Neural cell (in vitro differentiated cells): ENCODE measurements at regions not wholly inside any gene's neighbourhood (a gene's known extent, or its start where the extent isn't known, plus 50 kb on each side); places are given as distances from the start of the nearest gene placed in this dataset.
"Not testable (repeated sequence)": the region's sequence is repeated elsewhere in the genome, so short reads cannot be mapped to it uniquely, and the experiment has no call there.

ENCODE experiments used
- H2AFZ ChIP-seq: fragments of 200-600, 300-800 bp; sonication (generic), shearing (Covaris generic); 2 replicates; pipeline ENCODE4 v1.6.0; 2014; ENCODE audit warnings: low read depth, mild to moderate bottlenecking, antibody characterized with exemption, low read length, moderate library complexity
- H3F3A ChIP-seq: fragments of 200-600 bp; shearing (Covaris generic); 2 replicates; pipeline ENCODE4 v1.6.1; 2016; ENCODE audit warnings: mild to moderate bottlenecking, moderate library complexity, mixed read lengths, antibody characterized with exemption, low read length; ENCODE audit not compliant: insufficient read depth, poor library complexity, severe bottlenecking
- H3K27ac ChIP-seq: fragments of 200-600, 300-800 bp; sonication (generic), shearing (Covaris generic); 2 replicates; pipeline ENCODE4 v1.5.1; 2014; ENCODE audit warnings: mild to moderate bottlenecking, low read length, moderate library complexity
- H3K27me3 ChIP-seq: fragments of 300-800, 200-600 bp; sonication (generic), shearing (Covaris generic); 2 replicates; pipeline ENCODE4 v1.6.0; 2014; ENCODE audit warnings: mild to moderate bottlenecking, low read depth, low read length, moderate library complexity; ENCODE audit not compliant: insufficient read depth
- H3K36me3 ChIP-seq: fragments of 300-800, 200-600 bp; sonication (generic), shearing (Covaris generic); 2 replicates; pipeline ENCODE4 v1.5.1; 2014; ENCODE audit warnings: mild to moderate bottlenecking, antibody characterized with exemption, low read length, moderate library complexity; ENCODE audit not compliant: insufficient read depth
- H3K4me2 ChIP-seq: fragments of 300-800, 200-600 bp; sonication (generic), shearing (Covaris generic); 2 replicates; pipeline ENCODE4 v1.6.0; 2014; ENCODE audit warnings: mild to moderate bottlenecking, low read length
- H3K4me3 ChIP-seq: fragments of 300-800, 200-600 bp; sonication (generic), shearing (Covaris generic); 2 replicates; pipeline ENCODE4 v1.5.1; 2014; ENCODE audit warnings: mild to moderate bottlenecking, low read length, moderate library complexity
- H3K79me2 ChIP-seq: fragments of 200-600 bp; shearing (Covaris generic); replicated peaks from 2 replicates; pipeline ENCODE4 v1.6.0; 2014; ENCODE audit warnings: mild to moderate bottlenecking, low read length, moderate library complexity; ENCODE audit not compliant: insufficient read depth
- H3K9ac ChIP-seq: fragments of 300-800, 200-600 bp; sonication (generic), shearing (Covaris generic); 2 replicates; pipeline ENCODE4 v1.6.1; 2016; ENCODE audit warnings: mild to moderate bottlenecking, low read length, mixed read lengths
- H3K9me2 ChIP-seq: fragments of 200-600 bp; shearing (Covaris generic); 2 replicates; pipeline ENCODE4 v1.6.1; 2016; ENCODE audit warnings: mild to moderate bottlenecking, low read length, mixed read lengths; ENCODE audit not compliant: insufficient read depth
- H3K9me3 ChIP-seq: fragments of 200-600, 300-800 bp; sonication (generic), shearing (Covaris generic); 2 replicates; pipeline ENCODE4 v1.6.1; 2016; ENCODE audit warnings: mild to moderate bottlenecking, mixed run types, low read length, moderate library complexity, mixed read lengths
- H4K20me1 ChIP-seq: fragments of 200-600 bp; shearing (Covaris generic); 2 replicates; pipeline ENCODE4 v1.6.1; 2016; ENCODE audit warnings: mild to moderate bottlenecking, mixed run types; ENCODE audit not compliant: insufficient read depth
- EP300 ChIP-seq: fragments of 450-650 bp; conservative IDR thresholded peaks from 2 replicates; pipeline ENCODE4 v1.6.1; 2014; ENCODE audit warnings: antibody characterized with exemption, mild to moderate bottlenecking, moderate library complexity; ENCODE audit not compliant: poor library complexity, severe bottlenecking
- EZH2 ChIP-seq: fragments of 200-600, 300-800 bp; shearing (Covaris generic), sonication (generic); IDR thresholded peaks from 2 replicates; pipeline ENCODE4 v1.6.1; 2014; ENCODE audit warnings: antibody characterized with exemption, low read length, borderline replicate concordance, mild to moderate bottlenecking; ENCODE audit not compliant: insufficient read depth, poor library complexity, severe bottlenecking
- MXI1 ChIP-seq: fragments of 450-650 bp; conservative IDR thresholded peaks from 2 replicates; pipeline ENCODE4 v1.6.1; 2014; ENCODE audit warnings: antibody characterized with exemption, mild to moderate bottlenecking; ENCODE audit not compliant: poor library complexity, severe bottlenecking
- POLR2AphosphoS5 ChIP-seq: IDR thresholded peaks from 2 replicates; pipeline ENCODE4 v1.6.1; 2012
- RAD21 ChIP-seq: fragments of 450-650 bp; conservative IDR thresholded peaks from 2 replicates; pipeline ENCODE4 v1.6.1; 2014; ENCODE audit warnings: antibody characterized with exemption, mild to moderate bottlenecking, moderate library complexity
- SMC3 ChIP-seq: fragments of 450-650 bp; conservative IDR thresholded peaks from 2 replicates; pipeline ENCODE4 v1.6.1; 2014; ENCODE audit warnings: antibody characterized with exemption, mild to moderate bottlenecking, moderate library complexity; ENCODE audit not compliant: poor library complexity
- TAF1 ChIP-seq: IDR thresholded peaks from 2 replicates; pipeline ENCODE4 v1.6.1; 2012; ENCODE audit warnings: low read depth
- TF ChIP-seq, protein P1 (sequence below): IDR thresholded peaks from 2 replicates; pipeline ENCODE4 v1.6.1; 2012; ENCODE audit warnings: borderline replicate concordance
- TF ChIP-seq, protein P2 (sequence below): fragments of 450-650 bp; IDR thresholded peaks from 2 replicates; pipeline ENCODE4 v1.5.1; 2014; ENCODE audit warnings: antibody characterized with exemption, mild to moderate bottlenecking, moderate library complexity; ENCODE audit not compliant: poor library complexity, severe bottlenecking

DNA sequence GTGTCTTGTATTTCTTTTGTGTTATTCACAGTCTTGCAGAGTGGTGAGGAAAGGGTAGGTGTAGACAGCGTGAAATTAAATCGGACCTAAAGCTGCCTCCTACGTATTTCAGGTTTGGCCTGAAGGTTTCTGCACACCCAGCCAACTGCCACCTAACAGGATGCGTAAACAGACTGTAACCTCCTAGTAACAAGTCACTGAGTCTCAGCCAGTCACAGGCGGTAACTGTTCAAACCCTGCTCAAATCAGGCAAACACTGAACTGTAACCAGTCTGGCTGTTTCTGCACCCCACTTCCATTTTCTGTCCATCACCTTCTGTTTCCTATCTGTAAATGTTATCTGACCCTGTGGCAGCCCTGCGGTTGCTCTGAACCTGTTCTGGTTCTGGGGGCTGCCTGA, 87.1 kb downstream of the ADAMTS15 start:
- Histone ChIP-seq H3K9me3 (no peaks in the 10 kb centered on the region), H3K9me2 (no peaks in the 10 kb centered on the region), H3K36me3 (no peaks in the 10 kb centered on the region), H3K27me3 (no peaks in the 10 kb centered on the region), H3K4me3 (no peak overlapping the region), H4K20me1 (no peaks in the 10 kb centered on the region), H3K4me2 (no peak overlapping the region), H3K9ac (no peak overlapping the region), H3K79me2 (no peaks in the 10 kb centered on the region), H2AFZ (no peak overlapping the region), H3F3A (no peaks in the 10 kb centered on the region), H3K27ac (no peak overlapping the region)
- no peak for TF ChIP-seq MXI1
- TF ChIP-seq, protein P1, sequence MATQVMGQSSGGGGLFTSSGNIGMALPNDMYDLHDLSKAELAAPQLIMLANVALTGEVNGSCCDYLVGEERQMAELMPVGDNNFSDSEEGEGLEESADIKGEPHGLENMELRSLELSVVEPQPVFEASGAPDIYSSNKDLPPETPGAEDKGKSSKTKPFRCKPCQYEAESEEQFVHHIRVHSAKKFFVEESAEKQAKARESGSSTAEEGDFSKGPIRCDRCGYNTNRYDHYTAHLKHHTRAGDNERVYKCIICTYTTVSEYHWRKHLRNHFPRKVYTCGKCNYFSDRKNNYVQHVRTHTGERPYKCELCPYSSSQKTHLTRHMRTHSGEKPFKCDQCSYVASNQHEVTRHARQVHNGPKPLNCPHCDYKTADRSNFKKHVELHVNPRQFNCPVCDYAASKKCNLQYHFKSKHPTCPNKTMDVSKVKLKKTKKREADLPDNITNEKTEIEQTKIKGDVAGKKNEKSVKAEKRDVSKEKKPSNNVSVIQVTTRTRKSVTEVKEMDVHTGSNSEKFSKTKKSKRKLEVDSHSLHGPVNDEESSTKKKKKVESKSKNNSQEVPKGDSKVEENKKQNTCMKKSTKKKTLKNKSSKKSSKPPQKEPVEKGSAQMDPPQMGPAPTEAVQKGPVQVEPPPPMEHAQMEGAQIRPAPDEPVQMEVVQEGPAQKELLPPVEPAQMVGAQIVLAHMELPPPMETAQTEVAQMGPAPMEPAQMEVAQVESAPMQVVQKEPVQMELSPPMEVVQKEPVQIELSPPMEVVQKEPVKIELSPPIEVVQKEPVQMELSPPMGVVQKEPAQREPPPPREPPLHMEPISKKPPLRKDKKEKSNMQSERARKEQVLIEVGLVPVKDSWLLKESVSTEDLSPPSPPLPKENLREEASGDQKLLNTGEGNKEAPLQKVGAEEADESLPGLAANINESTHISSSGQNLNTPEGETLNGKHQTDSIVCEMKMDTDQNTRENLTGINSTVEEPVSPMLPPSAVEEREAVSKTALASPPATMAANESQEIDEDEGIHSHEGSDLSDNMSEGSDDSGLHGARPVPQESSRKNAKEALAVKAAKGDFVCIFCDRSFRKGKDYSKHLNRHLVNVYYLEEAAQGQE: no peak
- TF ChIP-seq TAF1: no peak
- no peak for TF ChIP-seq POLR2AphosphoS5
- TF ChIP-seq SMC3: no peak
- no peak for TF ChIP-seq EP300
- no peak for TF ChIP-seq RAD21
- no peak for TF ChIP-seq EZH2
- TF ChIP-seq, protein P2, sequence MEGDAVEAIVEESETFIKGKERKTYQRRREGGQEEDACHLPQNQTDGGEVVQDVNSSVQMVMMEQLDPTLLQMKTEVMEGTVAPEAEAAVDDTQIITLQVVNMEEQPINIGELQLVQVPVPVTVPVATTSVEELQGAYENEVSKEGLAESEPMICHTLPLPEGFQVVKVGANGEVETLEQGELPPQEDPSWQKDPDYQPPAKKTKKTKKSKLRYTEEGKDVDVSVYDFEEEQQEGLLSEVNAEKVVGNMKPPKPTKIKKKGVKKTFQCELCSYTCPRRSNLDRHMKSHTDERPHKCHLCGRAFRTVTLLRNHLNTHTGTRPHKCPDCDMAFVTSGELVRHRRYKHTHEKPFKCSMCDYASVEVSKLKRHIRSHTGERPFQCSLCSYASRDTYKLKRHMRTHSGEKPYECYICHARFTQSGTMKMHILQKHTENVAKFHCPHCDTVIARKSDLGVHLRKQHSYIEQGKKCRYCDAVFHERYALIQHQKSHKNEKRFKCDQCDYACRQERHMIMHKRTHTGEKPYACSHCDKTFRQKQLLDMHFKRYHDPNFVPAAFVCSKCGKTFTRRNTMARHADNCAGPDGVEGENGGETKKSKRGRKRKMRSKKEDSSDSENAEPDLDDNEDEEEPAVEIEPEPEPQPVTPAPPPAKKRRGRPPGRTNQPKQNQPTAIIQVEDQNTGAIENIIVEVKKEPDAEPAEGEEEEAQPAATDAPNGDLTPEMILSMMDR: no peak

DNA sequence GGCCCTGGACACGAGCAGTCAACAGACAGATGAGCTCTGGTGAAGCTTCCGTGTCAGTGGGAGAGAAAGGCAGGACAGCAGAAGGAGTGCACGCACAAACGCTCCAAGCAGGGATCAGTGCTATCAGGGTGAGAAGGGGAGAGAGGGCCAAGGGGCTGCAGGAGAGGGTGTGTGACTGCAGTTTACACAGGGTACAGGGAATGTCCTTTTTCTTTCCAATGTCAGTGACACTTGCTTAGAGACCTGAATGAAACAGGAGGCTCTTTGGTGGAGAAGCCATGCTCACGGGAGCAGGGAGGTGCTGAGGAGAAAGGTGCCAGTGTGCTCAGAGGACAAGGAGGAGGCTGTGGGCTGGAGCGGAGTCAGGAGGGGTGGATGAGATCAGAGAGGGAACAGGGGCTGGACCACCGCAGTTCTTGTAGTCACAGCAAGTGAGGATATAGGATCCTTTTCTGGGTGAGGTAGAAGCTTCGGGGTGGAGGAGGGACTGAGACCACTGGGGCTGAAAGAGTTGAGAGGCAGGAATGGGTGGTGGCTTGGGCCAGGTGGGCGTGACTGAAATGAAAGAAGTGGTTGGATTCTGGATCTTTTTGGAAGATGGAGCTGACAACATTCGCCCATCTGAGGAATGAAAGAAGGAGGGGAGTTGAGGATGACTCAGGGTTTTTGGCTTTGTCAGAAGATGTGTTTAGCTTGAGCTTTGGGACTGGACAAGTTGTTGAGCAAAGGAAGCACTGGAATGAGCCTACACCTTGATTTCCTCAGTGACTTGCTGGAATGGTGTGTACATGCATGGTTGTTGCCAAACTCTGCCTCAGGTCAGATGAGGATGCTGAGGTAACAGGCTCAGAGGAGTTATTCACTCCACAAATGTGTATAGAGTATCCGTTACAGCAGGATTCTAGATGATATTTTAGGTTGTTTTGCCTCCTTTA, 87.9 kb downstream of the ADAMTS15 start:
- H3F3A ChIP-seq: no peaks in the 10 kb centered on the region
- no peak overlapping the region for H3K9ac ChIP-seq
- TF ChIP-seq TAF1: no peak
- TF ChIP-seq, protein P1: no peak
- TF ChIP-seq EP300: no peak
- TF ChIP-seq, protein P2: no peak
- no peak for TF ChIP-seq EZH2
- TF ChIP-seq POLR2AphosphoS5: no peak
- no peak for TF ChIP-seq RAD21
- TF ChIP-seq SMC3: no peak
- TF ChIP-seq MXI1: no peak
- no peaks in the 10 kb centered on the region for H3K9me3 ChIP-seq
- no peak overlapping the region for H2AFZ ChIP-seq
- H3K36me3 ChIP-seq: no peaks in the 10 kb centered on the region
- no peaks in the 10 kb centered on the region for H4K20me1 ChIP-seq
- H3K27ac ChIP-seq: no peak overlapping the region
- H3K79me2 ChIP-seq: no peaks in the 10 kb centered on the region
- H3K27me3 ChIP-seq: no peaks in the 10 kb centered on the region
- H3K4me3 ChIP-seq: no peak overlapping the region
- H3K4me2 ChIP-seq: no peak overlapping the region
- H3K9me2 ChIP-seq: no peaks in the 10 kb centered on the region

DNA sequence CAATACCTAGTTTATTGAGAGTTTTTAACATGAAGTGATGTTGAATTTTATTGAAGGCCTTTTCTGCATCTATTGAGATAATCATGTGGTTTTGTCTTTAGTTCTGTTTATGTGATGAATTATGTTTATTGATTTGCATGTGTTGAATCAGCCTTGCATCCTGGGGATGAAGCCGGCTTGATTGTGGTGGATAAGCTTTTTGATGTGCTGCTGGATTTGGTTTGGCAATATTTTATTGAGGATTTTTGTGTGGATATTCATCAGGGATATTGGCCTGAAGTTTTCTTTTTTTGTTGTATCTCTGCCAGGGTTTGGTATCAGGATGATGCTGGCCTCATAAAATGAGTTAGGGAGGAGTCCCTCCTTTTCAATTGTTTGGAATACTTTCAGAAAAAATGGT, 91.2 kb downstream of the ADAMTS15 start:
- H4K20me1 ChIP-seq, H3K79me2 ChIP-seq, H2AFZ ChIP-seq, H3K4me3 ChIP-seq, H3K27me3 ChIP-seq, H3K4me2 ChIP-seq, H3K9ac ChIP-seq, H3F3A ChIP-seq, H3K9me3 ChIP-seq, H3K36me3 ChIP-seq, H3K27ac ChIP-seq, H3K9me2 ChIP-seq: not testable (repeated sequence)
